H1 (cell line): ENCODE measurements at regions not wholly inside any gene's neighbourhood (a gene's known extent, or its start where the extent isn't known, plus 50 kb on each side); places are given as distances from the start of the nearest gene placed in this dataset.

ENCODE experiments used
- CTCF ChIA-PET: fragments of 300-600 bp; sonication (Branson Sonifier 250); formaldehyde crosslinking; loops from one replicate; lab custom pipeline; 2021; ENCODE audit not compliant: partially characterized antibody; lab: Charles Lee
- POLR2A ChIA-PET: fragments of 300-600 bp; sonication (Branson Sonifier 250); formaldehyde crosslinking; loops from one replicate; lab custom pipeline; 2021; ENCODE audit warnings: inconsistent platforms; ENCODE audit not compliant: partially characterized antibody; lab: Charles Lee
- DNase-seq, 2 experiments: peaks; one replicate each; pipeline versions ENCODE4 v3.0.0 to v3.0.0-alpha.2; 2010 to 2022; ENCODE audit warnings: low spot score in 2 of 2, low read depth in 1 of 2, mixed read lengths in 1 of 2
- FAIRE-seq: peaks from 2 replicates; lab custom pipeline; 2011; peaks lifted over from hg19 to GRCh38; lab: Jason Lieb, UNC
- H2AFZ ChIP-seq: 2 replicates; pipeline ENCODE4 v1.8.1; 2012; ENCODE audit warnings: low read length, inconsistent platforms
- H2AK5ac ChIP-seq: 2 replicates; pipeline ENCODE4 v1.6.1; 2013; ENCODE audit warnings: low read depth, low read length
- H2BK120ac ChIP-seq: replicated peaks from 2 replicates; pipeline ENCODE3; 2013; ENCODE audit warnings: low read depth, low read length, inconsistent platforms
- H2BK12ac ChIP-seq: 2 replicates; pipeline ENCODE4 v1.6.1; 2013; ENCODE audit warnings: low read depth, low read length
- H2BK15ac ChIP-seq: 2 replicates; pipeline ENCODE4 v1.6.1; 2013; ENCODE audit warnings: low read length
- H2BK20ac ChIP-seq: 2 replicates; pipeline ENCODE4 v1.6.1; 2013; ENCODE audit warnings: low read length
- H2BK5ac ChIP-seq: 2 replicates; pipeline ENCODE4 v1.6.1; 2013; ENCODE audit warnings: low read depth, low read length
- H3K14ac ChIP-seq: 2 replicates; pipeline ENCODE4 v1.6.1; 2013; ENCODE audit warnings: inconsistent platforms; ENCODE audit not compliant: insufficient read length
- H3K18ac ChIP-seq: 2 replicates; pipeline ENCODE4 v1.6.1; 2013; ENCODE audit warnings: low read length; ENCODE audit errors: extremely low read depth
- H3K23ac ChIP-seq: 2 replicates; pipeline ENCODE4 v1.6.1; 2013; ENCODE audit warnings: inconsistent platforms; ENCODE audit not compliant: insufficient read length
- H3K23me2 ChIP-seq: 2 replicates; pipeline ENCODE4 v1.6.1; 2013; ENCODE audit warnings: low read depth, low read length
- H3K27ac ChIP-seq: 2 replicates; pipeline ENCODE4 v1.6.1; 2011; ENCODE audit warnings: low read depth, low read length, inconsistent platforms
- H3K27me3 ChIP-seq, 4 experiments: replicated peaks in 1 of 4; 1 replicate in 1 of 4; 2 replicates in 3 of 4; pipeline versions ENCODE4 v1.6.1 to v1.8.1; 2011 to 2013; ENCODE audit warnings: low read length in 3 of 4, mild to moderate bottlenecking in 3 of 4, inconsistent platforms in 2 of 4, mixed read lengths in 2 of 4, moderate library complexity in 1 of 4; ENCODE audit not compliant: control insufficient read depth in 3 of 4, insufficient read depth in 3 of 4; ENCODE audit errors: extremely low read depth in 1 of 4
- H3K36me3 ChIP-seq, 4 experiments: 2 replicates each; pipeline versions ENCODE4 v1.6.1 to v1.8.1; 2011 to 2013; ENCODE audit warnings: mild to moderate bottlenecking in 4 of 4, low read length in 3 of 4, moderate library complexity in 2 of 4, control low read depth in 1 of 4, inconsistent platforms in 1 of 4; ENCODE audit not compliant: insufficient read depth in 4 of 4, control insufficient read depth in 2 of 4
- H3K4ac ChIP-seq: replicated peaks from 2 replicates; pipeline ENCODE3; 2013; ENCODE audit warnings: low read length, low read depth, mixed read lengths, inconsistent platforms; ENCODE audit not compliant: insufficient read length
- H3K4me1 ChIP-seq, 4 experiments: replicated peaks in 1 of 4; 1 replicate in 1 of 4; 2 replicates in 3 of 4; pipeline versions ENCODE4 v1.6.1 to v1.8.1; 2011 to 2013; ENCODE audit warnings: low read length in 3 of 4, inconsistent platforms in 2 of 4, mixed read lengths in 1 of 4; ENCODE audit not compliant: insufficient read depth in 4 of 4, control insufficient read depth in 3 of 4
- H3K4me2 ChIP-seq, 2 experiments: 2 replicates each; pipeline versions ENCODE4 v1.6.1 to v1.8.1; 2011 to 2013; ENCODE audit warnings: low read depth in 2 of 2, low read length in 2 of 2, control low read depth in 1 of 2, inconsistent platforms in 1 of 2, mild to moderate bottlenecking in 1 of 2; ENCODE audit not compliant: insufficient read depth in 1 of 2
- H3K4me3 ChIP-seq, 4 experiments: fragments of 200-600, 300-600 bp in 1 of 4; sonication (generic), shearing (Covaris generic), sonication (Bioruptor Twin) in 1 of 4; 2 replicates each; pipeline versions ENCODE4 v1.5.1 to v1.8.1; 2011 to 2016; ENCODE audit warnings: low read length in 4 of 4, low read depth in 3 of 4, control low read depth in 2 of 4, inconsistent platforms in 2 of 4, mild to moderate bottlenecking in 2 of 4, mixed read lengths in 1 of 4, moderate library complexity in 1 of 4; ENCODE audit not compliant: insufficient read depth in 2 of 4; ENCODE audit errors: extremely low read depth in 1 of 4
- H3K56ac ChIP-seq: replicated peaks from 2 replicates; pipeline ENCODE3; 2013; ENCODE audit warnings: low read depth, mild to moderate bottlenecking, mixed read lengths, low read length, inconsistent platforms; ENCODE audit not compliant: insufficient read length
- H3K79me1 ChIP-seq: 2 replicates; pipeline ENCODE4 v1.6.1; 2013; ENCODE audit warnings: low read depth, low read length, control low read depth
- H3K79me2 ChIP-seq, 2 experiments: 2 replicates each; pipeline versions ENCODE4 v1.6.1 to v1.8.1; 2012 to 2013; ENCODE audit warnings: low read length in 2 of 2, mild to moderate bottlenecking in 2 of 2, inconsistent platforms in 1 of 2; ENCODE audit not compliant: insufficient read depth in 2 of 2, control insufficient read depth in 1 of 2
- H3K9ac ChIP-seq, 4 experiments: replicated peaks in 1 of 4; 1 replicate in 1 of 4; 2 replicates in 3 of 4; pipeline versions ENCODE4 v1.6.1 to v1.8.1; 2011 to 2013; ENCODE audit warnings: low read depth in 3 of 4, low read length in 3 of 4, control low read depth in 2 of 4, mild to moderate bottlenecking in 2 of 4, moderate library complexity in 2 of 4, inconsistent platforms in 1 of 4; ENCODE audit errors: extremely low read depth in 1 of 4
- H3K9me3 ChIP-seq, 2 experiments: 2 replicates each; pipeline versions ENCODE4 v1.6.1 to v1.8.1; 2012 to 2013; ENCODE audit warnings: mild to moderate bottlenecking in 2 of 2, moderate library complexity in 2 of 2, control low read depth in 1 of 2, inconsistent platforms in 1 of 2, low read depth in 1 of 2, low read length in 1 of 2, mixed read lengths in 1 of 2; ENCODE audit not compliant: insufficient read depth in 2 of 2
- H4K20me1 ChIP-seq, 2 experiments: replicated peaks in 1 of 2; 2 replicates each; pipeline versions ENCODE3 to v1.8.1; 2011 to 2013; ENCODE audit warnings: inconsistent platforms in 2 of 2, low read length in 2 of 2, mild to moderate bottlenecking in 1 of 2; ENCODE audit not compliant: insufficient read depth in 2 of 2, control insufficient read depth in 1 of 2
- H4K5ac ChIP-seq: 2 replicates; pipeline ENCODE4 v1.6.1; 2013; ENCODE audit warnings: low read length, low read depth, mixed read lengths, inconsistent platforms; ENCODE audit not compliant: insufficient read length
- H4K8ac ChIP-seq: 2 replicates; pipeline ENCODE4 v1.8.0; 2013; ENCODE audit warnings: mild to moderate bottlenecking, moderate library complexity, low read length, inconsistent platforms; ENCODE audit not compliant: insufficient read depth; ENCODE audit errors: extremely low read depth
- H4K91ac ChIP-seq: replicated peaks from 2 replicates; pipeline ENCODE3; 2013; ENCODE audit warnings: low read length, mixed read lengths, inconsistent platforms; ENCODE audit not compliant: insufficient read length
- BACH1 ChIP-seq: IDR thresholded peaks from 2 replicates; pipeline ENCODE4 v1.6.1; 2012; ENCODE audit warnings: low read length, improper control_type of control experiment
- CEBPB ChIP-seq: IDR thresholded peaks from 2 replicates; pipeline ENCODE4 v1.6.1; 2012; ENCODE audit warnings: low read depth, low read length
- EGR1 ChIP-seq: IDR thresholded peaks from 2 replicates; pipeline ENCODE4 v1.6.1; 2011; ENCODE audit warnings: low read depth, low read length, borderline replicate concordance
- FOSL1 ChIP-seq: IDR thresholded peaks from 2 replicates; pipeline ENCODE4 v1.6.1; 2011; ENCODE audit warnings: mild to moderate bottlenecking, low read depth, low read length, moderate library complexity; ENCODE audit not compliant: insufficient read depth
- GTF2F1 ChIP-seq: IDR thresholded peaks from 2 replicates; pipeline ENCODE4 v1.6.1; 2012; ENCODE audit warnings: low read depth, low read length, improper control_type of control experiment, borderline replicate concordance
- JUN ChIP-seq: IDR thresholded peaks from 2 replicates; pipeline ENCODE4 v1.6.1; 2011; ENCODE audit warnings: low read depth, mild to moderate bottlenecking, improper control_type of control experiment, low read length
- POU5F1 ChIP-seq: IDR thresholded peaks from 2 replicates; pipeline ENCODE4 v1.6.1; 2011; ENCODE audit warnings: low read depth, mild to moderate bottlenecking, low read length, moderate library complexity
- RBBP5 ChIP-seq: IDR thresholded peaks from 2 replicates; pipeline ENCODE4 v1.7.1; 2012; ENCODE audit warnings: low read depth, mild to moderate bottlenecking, inconsistent platforms, low read length, moderate library complexity, borderline replicate concordance
- RXRA ChIP-seq: IDR thresholded peaks from 2 replicates; pipeline ENCODE4 v1.6.1; 2011; ENCODE audit warnings: low read depth, mild to moderate bottlenecking, low read length, moderate library complexity; ENCODE audit not compliant: insufficient read depth
- SP4 ChIP-seq: IDR thresholded peaks from 2 replicates; pipeline ENCODE4 v1.6.1; 2012; ENCODE audit warnings: low read length, inconsistent platforms
- SRF ChIP-seq: IDR thresholded peaks from 2 replicates; pipeline ENCODE4 v1.6.1; 2011; ENCODE audit warnings: mild to moderate bottlenecking, low read depth, low read length, moderate library complexity
- WGBS, 2 experiments: shearing (Covaris generic) in 1 of 2; methylation state at CpG; one replicate each; pipeline versions ENCODE4 v1.1.6 to v1.1.7; 2013 to 2015; ENCODE audit warnings: low lambda C conversion rate in 2 of 2, mixed read lengths in 2 of 2, inconsistent platforms in 1 of 2, low coverage in 1 of 2, missing lambda C conversion rate in 1 of 2; ENCODE audit not compliant: insufficient replicate concordance in 2 of 2, insufficient coverage in 1 of 2, insufficient read length in 1 of 2; ENCODE audit errors: extremely low coverage in 1 of 2, missing lambda C conversion rate in 1 of 2; 5-methylcytosine and 5-hydroxymethylcytosine counted together
- TF ChIP-seq, protein P1 (sequence below), 3 experiments: IDR thresholded peaks; 1 replicate in 2 of 3; 2 replicates in 1 of 3; pipeline versions ENCODE4 v1.5.1 to v1.6.1; 2011; ENCODE audit warnings: low read length in 3 of 3, mild to moderate bottlenecking in 3 of 3, inconsistent platforms in 2 of 3, low read depth in 1 of 3, moderate library complexity in 1 of 3; ENCODE audit not compliant: insufficient read depth in 1 of 3; ENCODE audit errors: control extremely low read depth in 1 of 3

DNA sequence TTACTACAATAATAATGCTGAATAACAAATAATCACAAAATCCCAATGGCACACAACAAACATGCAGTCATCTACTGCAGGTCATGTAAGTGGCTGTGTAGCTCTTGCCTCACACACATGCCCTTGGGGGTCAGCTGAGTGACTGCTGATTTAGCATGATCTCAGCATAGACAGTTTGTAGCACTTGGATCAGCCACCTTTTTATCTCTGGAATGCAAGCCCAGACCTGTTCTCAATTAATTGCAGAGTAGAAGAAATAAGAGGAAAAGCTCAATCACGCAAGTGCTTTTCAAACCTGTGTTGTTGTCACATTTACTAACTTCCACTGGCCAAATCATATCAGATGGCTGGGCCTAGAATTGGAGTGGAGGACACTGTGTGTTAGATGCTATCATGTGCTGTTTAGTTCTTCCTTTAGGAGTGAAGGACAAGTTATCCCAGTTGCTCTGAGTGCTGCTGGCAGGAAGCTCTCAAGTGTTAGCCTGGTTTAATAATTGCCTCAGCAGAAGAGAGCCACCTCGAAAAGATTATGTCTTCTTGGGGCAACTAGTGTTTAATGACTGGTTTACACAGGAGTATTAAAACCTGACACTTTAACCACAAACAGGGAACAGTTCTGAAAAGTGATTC is 128.3 kb upstream of the EPHA5 start:
- no peak for FAIRE-seq
- 89% methylated on average over 2 of the region's 2 CpGs; no CpG with 5 or more reads in 1 of the 2 experiments for WGBS, 2 experiments
- no peaks in the 10 kb centered on the region for H3K79me2 ChIP-seq
- TF ChIP-seq FOSL1 (no peak), RXRA (no peak), EGR1 (no peak), JUN (no peak), GTF2F1 (no peak), BACH1 (no peak), CEBPB (no peak), RBBP5 (no peak), SRF (no peak), SP4 (no peak), POU5F1 (no peak)
- TF ChIP-seq, protein P1, sequence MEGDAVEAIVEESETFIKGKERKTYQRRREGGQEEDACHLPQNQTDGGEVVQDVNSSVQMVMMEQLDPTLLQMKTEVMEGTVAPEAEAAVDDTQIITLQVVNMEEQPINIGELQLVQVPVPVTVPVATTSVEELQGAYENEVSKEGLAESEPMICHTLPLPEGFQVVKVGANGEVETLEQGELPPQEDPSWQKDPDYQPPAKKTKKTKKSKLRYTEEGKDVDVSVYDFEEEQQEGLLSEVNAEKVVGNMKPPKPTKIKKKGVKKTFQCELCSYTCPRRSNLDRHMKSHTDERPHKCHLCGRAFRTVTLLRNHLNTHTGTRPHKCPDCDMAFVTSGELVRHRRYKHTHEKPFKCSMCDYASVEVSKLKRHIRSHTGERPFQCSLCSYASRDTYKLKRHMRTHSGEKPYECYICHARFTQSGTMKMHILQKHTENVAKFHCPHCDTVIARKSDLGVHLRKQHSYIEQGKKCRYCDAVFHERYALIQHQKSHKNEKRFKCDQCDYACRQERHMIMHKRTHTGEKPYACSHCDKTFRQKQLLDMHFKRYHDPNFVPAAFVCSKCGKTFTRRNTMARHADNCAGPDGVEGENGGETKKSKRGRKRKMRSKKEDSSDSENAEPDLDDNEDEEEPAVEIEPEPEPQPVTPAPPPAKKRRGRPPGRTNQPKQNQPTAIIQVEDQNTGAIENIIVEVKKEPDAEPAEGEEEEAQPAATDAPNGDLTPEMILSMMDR (IDR thresholded peaks at IDR 0.05; ENCODE audit: control extremely low read depth in 1 of 3, insufficient read depth in 1 of 3, low read depth in 1 of 3, low read length in 3 of 3), result no peak

More for the DNA sequence above, 128.3 kb upstream of the EPHA5 start:
- Histone ChIP-seq H3K56ac (no peak overlapping the region), H3K4me1 (no peaks in the 10 kb centered on the region), H3K4ac (no peak overlapping the region), H3K9ac (no peak overlapping the region), H3K9me3 (no peaks in the 10 kb centered on the region), H2BK20ac (peak overlapping the region; percentile 57; the same call in 1 of the 2 replicates), H3K36me3 (no peaks in the 10 kb centered on the region), H2AK5ac (no peak overlapping the region), H4K8ac (no peak overlapping the region), H3K23me2 (no peaks in the 10 kb centered on the region; the same call in 1 of the 2 replicates), H3K4me3 (no peak overlapping the region), H2BK5ac (no peak overlapping the region; the same call in 1 of the 2 replicates), H2BK15ac (no peak overlapping the region), H3K27me3 (no peaks in the 10 kb centered on the region), H3K79me1 (no peaks in the 10 kb centered on the region), H3K18ac (no peak overlapping the region), H2AFZ (peak overlapping the region; percentile 97), H4K5ac (no peak overlapping the region), H3K23ac (no peak overlapping the region), H4K20me1 (no peaks in the 10 kb centered on the region), H2BK120ac (no peak overlapping the region), H3K14ac (no peak overlapping the region), H4K91ac (no peak overlapping the region), H2BK12ac (no peak overlapping the region), H3K27ac (no peak overlapping the region; the same call in 1 of the 2 replicates), H3K4me2 (no peak overlapping the region)
- CTCF ChIA-PET, result no interaction called here
- POLR2A ChIA-PET, result no interaction called here
- no peak for DNase-seq
